ENCODE measurements at regions not wholly inside any gene's neighbourhood (a gene's known extent, or its start where the extent isn't known, plus 50 kb on each side); places are given as distances from the start of the nearest gene placed in this dataset.
"Not testable (repeated sequence)": the region's sequence is repeated elsewhere in the genome, so short reads cannot be mapped to it uniquely, and the experiment has no call there.

- no peak for DNase-seq
Observed at GRCh38 chr3:103513003-103513402, 1078.2 kb downstream of the ZPLD1 start.

GRCh38 chr3:103515116-103515515 lies 1080.3 kb downstream of the ZPLD1 start:
- DNase-seq = no peak

GRCh38 chr3:103516950-103517349 lies 1082.1 kb downstream of the ZPLD1 start:
- DNase-seq = no peak

GRCh38 chr3:103531327-103531726 lies 1096.5 kb downstream of the ZPLD1 start:
- DNase-seq = not testable (repeated sequence)

GRCh38 chr3:103532986-103533385 lies 1098.2 kb downstream of the ZPLD1 start:
- DNase-seq = no peak

GRCh38 chr3:103554451-103554850 lies 1119.6 kb downstream of the ZPLD1 start:
- no peak for DNase-seq

GRCh38 chr3:103564116-103564515 lies 1129.3 kb downstream of the ZPLD1 start:
- DNase-seq = not testable (repeated sequence)

GRCh38 chr3:103585809-103586208 lies 1151.0 kb downstream of the ZPLD1 start:
- no peak for DNase-seq

GRCh38 chr3:103589770-103590169 lies 1155.0 kb downstream of the ZPLD1 start:
- no peak for DNase-seq

GRCh38 chr3:103600844-103601243 lies 1166.0 kb downstream of the ZPLD1 start:
- no peak for DNase-seq

- DNase-seq = no peak
Observed at GRCh38 chr3:103601666-103602065, 1166.9 kb downstream of the ZPLD1 start.

- no peak for DNase-seq
Observed at GRCh38 chr3:103609472-103609871, 1174.7 kb downstream of the ZPLD1 start.

GRCh38 chr3:103613397-103614156 lies 1178.8 kb downstream of the ZPLD1 start:
- DNase-seq = no peak

GRCh38 chr3:103614719-103615118 lies 1179.9 kb downstream of the ZPLD1 start:
- DNase-seq = no peak

- no peak for DNase-seq
Observed at GRCh38 chr3:103617961-103618360, 1183.1 kb downstream of the ZPLD1 start.

GRCh38 chr3:103624271-103624670 lies 1189.5 kb downstream of the ZPLD1 start:
- no peak for DNase-seq

- no peak for DNase-seq
Observed at GRCh38 chr3:103629391-103629790, 1194.6 kb downstream of the ZPLD1 start.

- DNase-seq = no peak
Observed at GRCh38 chr3:103644450-103644849, 1209.6 kb downstream of the ZPLD1 start.

- DNase-seq = no peak
Observed at GRCh38 chr3:103653996-103654395, 1219.2 kb downstream of the ZPLD1 start.

- DNase-seq = no peak
Observed at GRCh38 chr3:103657756-103658155, 1222.9 kb downstream of the ZPLD1 start.

GRCh38 chr3:103660810-103661209 lies 1226.0 kb downstream of the ZPLD1 start:
- no peak for DNase-seq

GRCh38 chr3:103662591-103662990 lies 1227.8 kb downstream of the ZPLD1 start:
- DNase-seq = no peak

GRCh38 chr3:103672346-103672745 lies 1237.5 kb downstream of the ZPLD1 start:
- no peak for DNase-seq

GRCh38 chr3:103684904-103685303 lies 1250.1 kb downstream of the ZPLD1 start:
- DNase-seq = no peak

GRCh38 chr3:103685939-103686338 lies 1251.1 kb downstream of the ZPLD1 start:
- no peak for DNase-seq
